ENCODE measurements at regions not wholly inside any gene's neighbourhood (a gene's known extent, or its start where the extent isn't known, plus 50 kb on each side); places are given as distances from the start of the nearest gene placed in this dataset.

GRCh38 chr10:78731675-78732074, 337.1 kb upstream of the ZMIZ1 start:
- TF ChIP-seq, protein P1, sequence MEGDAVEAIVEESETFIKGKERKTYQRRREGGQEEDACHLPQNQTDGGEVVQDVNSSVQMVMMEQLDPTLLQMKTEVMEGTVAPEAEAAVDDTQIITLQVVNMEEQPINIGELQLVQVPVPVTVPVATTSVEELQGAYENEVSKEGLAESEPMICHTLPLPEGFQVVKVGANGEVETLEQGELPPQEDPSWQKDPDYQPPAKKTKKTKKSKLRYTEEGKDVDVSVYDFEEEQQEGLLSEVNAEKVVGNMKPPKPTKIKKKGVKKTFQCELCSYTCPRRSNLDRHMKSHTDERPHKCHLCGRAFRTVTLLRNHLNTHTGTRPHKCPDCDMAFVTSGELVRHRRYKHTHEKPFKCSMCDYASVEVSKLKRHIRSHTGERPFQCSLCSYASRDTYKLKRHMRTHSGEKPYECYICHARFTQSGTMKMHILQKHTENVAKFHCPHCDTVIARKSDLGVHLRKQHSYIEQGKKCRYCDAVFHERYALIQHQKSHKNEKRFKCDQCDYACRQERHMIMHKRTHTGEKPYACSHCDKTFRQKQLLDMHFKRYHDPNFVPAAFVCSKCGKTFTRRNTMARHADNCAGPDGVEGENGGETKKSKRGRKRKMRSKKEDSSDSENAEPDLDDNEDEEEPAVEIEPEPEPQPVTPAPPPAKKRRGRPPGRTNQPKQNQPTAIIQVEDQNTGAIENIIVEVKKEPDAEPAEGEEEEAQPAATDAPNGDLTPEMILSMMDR (IDR thresholded peaks at IDR 0.05): no peak
- TF ChIP-seq RAD21 (IDR thresholded peaks at IDR 0.05; ENCODE audit: low read length) (no peak), RFX5 (IDR thresholded peaks at IDR 0.05; ENCODE audit: low read length) (no peak), FOXJ3 (CRISPR knock-in tag; IDR thresholded peaks at IDR 0.05) (no peak)
